ENCODE measurements at regions not wholly inside any gene's neighbourhood (a gene's known extent, or its start where the extent isn't known, plus 50 kb on each side); places are given as distances from the start of the nearest gene placed in this dataset.

DNA sequence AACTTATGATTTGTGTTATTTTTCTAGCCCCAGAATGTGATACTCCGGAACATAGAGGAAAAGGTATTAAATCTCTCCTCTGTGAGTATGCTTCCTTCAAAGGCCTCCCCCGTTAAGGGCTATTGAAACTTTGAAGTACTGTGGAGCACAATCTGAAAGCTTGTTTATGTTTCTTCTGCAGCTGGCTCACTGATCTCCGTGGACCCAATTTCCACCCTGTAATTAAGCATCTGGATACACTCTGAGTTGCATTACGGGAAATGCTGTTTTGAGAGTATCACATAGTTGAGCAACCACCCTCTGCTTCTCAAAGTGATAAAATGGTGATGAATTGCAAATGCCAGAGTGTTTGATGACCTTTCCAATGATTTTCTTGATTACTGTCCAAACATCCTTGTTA is 296.8 kb upstream of the PABPC5 start:
- peaks cover 0 to 2% (median 0%) of the 10 kb centered on the region in 5 donors for H3K4me1 ChIP-seq (ENCODE audit: control insufficient read depth in 5 of 5, insufficient read depth in 5 of 5, low read length in 5 of 5)
- DNase-seq (peak in 2 of 3 donors; percentile 28 to 34), ATAC-seq (ENCODE audit: insufficient read depth, low FRiP score) (no peak)
- H3K4me3 ChIP-seq, result no peak overlapping the region
- peaks cover 0 to 2% (median 0%) of the 10 kb centered on the region in 4 donors for H3K9me3 ChIP-seq (ENCODE audit: control insufficient read depth in 4 of 4, insufficient read depth in 3 of 4, low read length in 3 of 4)
- H3K36me3 ChIP-seq (ENCODE audit: control insufficient read depth in 4 of 4, insufficient read depth in 4 of 4, low read length in 4 of 4), result no peaks in the 10 kb centered on the region
- H3K27ac ChIP-seq (ENCODE audit: low read depth in 1 of 2, low read length in 1 of 2), result no peak overlapping the region
- WGBS, 2 donors, result 23 to 36% methylated on average over 4 of the region's 4 CpGs
- H3K9ac ChIP-seq (ENCODE audit: insufficient read depth in 1 of 2, low read length in 2 of 2), result no peak overlapping the region
- no peaks in the 10 kb centered on the region for H3K27me3 ChIP-seq (ENCODE audit: control insufficient read depth in 3 of 3, insufficient read depth in 3 of 3, low read length in 2 of 3)
- TF ChIP-seq CTCF (IDR thresholded peaks at IDR 0.05; ENCODE audit: control extremely low read depth, extremely low read depth), result no peak
